GM12872 (cell line): ENCODE measurements at regions not wholly inside any gene's neighbourhood (a gene's known extent, or its start where the extent isn't known, plus 50 kb on each side); places are given as distances from the start of the nearest gene placed in this dataset.

ENCODE experiments used
- TF ChIP-seq, protein P1 (sequence below): IDR thresholded peaks from 3 replicates; pipeline ENCODE4 v1.5.1; 2011; ENCODE audit warnings: low read depth, mild to moderate bottlenecking, low read length, moderate library complexity; ENCODE audit not compliant: insufficient read depth

- TF ChIP-seq, protein P1, sequence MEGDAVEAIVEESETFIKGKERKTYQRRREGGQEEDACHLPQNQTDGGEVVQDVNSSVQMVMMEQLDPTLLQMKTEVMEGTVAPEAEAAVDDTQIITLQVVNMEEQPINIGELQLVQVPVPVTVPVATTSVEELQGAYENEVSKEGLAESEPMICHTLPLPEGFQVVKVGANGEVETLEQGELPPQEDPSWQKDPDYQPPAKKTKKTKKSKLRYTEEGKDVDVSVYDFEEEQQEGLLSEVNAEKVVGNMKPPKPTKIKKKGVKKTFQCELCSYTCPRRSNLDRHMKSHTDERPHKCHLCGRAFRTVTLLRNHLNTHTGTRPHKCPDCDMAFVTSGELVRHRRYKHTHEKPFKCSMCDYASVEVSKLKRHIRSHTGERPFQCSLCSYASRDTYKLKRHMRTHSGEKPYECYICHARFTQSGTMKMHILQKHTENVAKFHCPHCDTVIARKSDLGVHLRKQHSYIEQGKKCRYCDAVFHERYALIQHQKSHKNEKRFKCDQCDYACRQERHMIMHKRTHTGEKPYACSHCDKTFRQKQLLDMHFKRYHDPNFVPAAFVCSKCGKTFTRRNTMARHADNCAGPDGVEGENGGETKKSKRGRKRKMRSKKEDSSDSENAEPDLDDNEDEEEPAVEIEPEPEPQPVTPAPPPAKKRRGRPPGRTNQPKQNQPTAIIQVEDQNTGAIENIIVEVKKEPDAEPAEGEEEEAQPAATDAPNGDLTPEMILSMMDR, result no peak
Observed at GRCh38 chr2:173843526-173843925, 121.6 kb downstream of the SP3 start.

- TF ChIP-seq, protein P1, result no peak
Observed at GRCh38 chr2:173851141-173851641, 114.0 kb downstream of the SP3 start.

DNA sequence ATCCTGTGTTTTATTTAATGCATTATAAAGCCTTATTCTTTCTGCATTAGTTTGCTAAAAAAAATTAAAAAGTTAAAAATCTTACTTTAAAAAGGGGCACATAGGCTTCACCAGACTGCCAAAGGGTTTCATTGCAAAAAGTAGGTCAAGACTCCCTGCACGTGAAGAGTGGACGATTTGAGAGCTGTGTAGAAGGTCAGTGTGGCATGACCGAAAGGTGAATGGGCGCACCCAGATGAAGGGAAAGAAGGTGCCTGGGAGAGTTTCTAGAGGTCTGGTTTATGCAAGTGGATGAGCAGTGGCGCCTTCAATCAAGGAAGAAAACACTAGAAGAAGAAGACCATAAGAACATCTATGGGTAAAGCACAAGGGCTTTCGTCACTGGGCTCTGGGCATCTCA lies 111.0 kb downstream of the SP3 start:
- TF ChIP-seq, protein P1, result no peak

DNA sequence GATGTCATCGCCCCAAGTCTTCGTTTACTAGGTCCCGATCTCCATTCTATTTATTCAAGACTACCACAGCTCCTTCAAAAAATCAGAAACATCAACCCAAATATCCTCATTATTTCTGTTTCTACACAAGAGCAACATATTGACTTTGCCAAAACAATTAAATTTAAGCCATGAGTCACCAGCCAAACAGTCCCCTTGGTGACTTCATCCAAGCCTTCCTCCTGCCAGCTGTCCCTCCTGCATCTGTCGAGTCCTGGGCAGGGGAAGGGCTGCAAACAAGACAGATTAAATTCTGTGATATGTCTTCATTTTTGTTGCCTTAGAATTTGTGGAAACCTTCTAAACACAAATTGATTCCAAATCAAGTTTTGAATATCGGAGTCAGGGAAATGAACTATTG lies 110.3 kb downstream of the SP3 start:
- TF ChIP-seq, protein P1, result no peak

DNA sequence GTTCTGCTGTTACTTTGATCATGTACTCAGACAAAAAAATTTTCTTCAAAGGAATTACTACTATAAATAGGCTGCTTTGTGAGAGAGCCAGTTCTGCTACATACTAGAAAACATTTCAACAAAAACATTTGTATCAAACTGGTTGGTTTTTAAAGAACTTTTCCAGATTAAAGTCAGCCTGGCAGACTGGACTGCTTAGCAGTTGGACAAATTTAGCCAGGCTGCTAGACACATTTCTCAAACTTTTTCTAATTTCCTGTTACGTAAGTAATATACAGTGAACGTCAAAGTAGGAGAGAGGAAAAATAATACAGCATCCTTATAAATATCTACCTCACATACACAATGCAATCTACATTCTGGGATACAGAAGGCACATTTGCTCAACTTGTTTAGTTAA lies 109.5 kb downstream of the SP3 start:
- TF ChIP-seq, protein P1, result no peak
